GM12875 (cell line): ENCODE measurements at regions not wholly inside any gene's neighbourhood (a gene's known extent, or its start where the extent isn't known, plus 50 kb on each side); places are given as distances from the start of the nearest gene placed in this dataset.

ENCODE experiments used
- H3K4me3 ChIP-seq: one replicate; pipeline ENCODE4 v1.5.1; 2011; ENCODE audit warnings: low read depth, low read length, control low read depth
- TF ChIP-seq, protein P1 (sequence below): IDR thresholded peaks from 2 replicates; pipeline ENCODE4 v1.5.1; 2011; ENCODE audit warnings: low read depth, mild to moderate bottlenecking, control low read depth, inconsistent platforms, low read length, moderate library complexity, borderline replicate concordance; ENCODE audit not compliant: insufficient read depth

DNA sequence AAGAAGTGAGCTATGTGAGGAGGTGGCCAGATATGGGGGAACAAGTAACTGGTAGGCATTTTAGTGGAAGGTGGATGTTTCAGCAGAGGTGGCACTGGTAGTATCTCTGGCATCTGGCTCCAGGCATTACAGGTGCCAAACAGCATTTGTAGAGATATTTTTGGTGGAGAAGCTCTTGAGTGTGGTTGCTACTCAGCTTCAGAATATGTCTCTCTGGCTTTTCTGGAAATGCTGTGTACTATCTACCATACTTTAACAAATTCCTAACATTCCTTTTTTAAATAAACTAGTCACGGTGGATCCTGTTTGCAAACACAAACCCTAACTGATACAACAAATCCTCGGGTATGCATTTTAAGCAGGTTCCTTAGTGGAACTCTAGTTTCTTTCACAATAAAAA, 128.0 kb downstream of the BARX2 start:
- H3K4me3 ChIP-seq, result no peak overlapping the region
- TF ChIP-seq, protein P1, sequence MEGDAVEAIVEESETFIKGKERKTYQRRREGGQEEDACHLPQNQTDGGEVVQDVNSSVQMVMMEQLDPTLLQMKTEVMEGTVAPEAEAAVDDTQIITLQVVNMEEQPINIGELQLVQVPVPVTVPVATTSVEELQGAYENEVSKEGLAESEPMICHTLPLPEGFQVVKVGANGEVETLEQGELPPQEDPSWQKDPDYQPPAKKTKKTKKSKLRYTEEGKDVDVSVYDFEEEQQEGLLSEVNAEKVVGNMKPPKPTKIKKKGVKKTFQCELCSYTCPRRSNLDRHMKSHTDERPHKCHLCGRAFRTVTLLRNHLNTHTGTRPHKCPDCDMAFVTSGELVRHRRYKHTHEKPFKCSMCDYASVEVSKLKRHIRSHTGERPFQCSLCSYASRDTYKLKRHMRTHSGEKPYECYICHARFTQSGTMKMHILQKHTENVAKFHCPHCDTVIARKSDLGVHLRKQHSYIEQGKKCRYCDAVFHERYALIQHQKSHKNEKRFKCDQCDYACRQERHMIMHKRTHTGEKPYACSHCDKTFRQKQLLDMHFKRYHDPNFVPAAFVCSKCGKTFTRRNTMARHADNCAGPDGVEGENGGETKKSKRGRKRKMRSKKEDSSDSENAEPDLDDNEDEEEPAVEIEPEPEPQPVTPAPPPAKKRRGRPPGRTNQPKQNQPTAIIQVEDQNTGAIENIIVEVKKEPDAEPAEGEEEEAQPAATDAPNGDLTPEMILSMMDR, result no peak

DNA sequence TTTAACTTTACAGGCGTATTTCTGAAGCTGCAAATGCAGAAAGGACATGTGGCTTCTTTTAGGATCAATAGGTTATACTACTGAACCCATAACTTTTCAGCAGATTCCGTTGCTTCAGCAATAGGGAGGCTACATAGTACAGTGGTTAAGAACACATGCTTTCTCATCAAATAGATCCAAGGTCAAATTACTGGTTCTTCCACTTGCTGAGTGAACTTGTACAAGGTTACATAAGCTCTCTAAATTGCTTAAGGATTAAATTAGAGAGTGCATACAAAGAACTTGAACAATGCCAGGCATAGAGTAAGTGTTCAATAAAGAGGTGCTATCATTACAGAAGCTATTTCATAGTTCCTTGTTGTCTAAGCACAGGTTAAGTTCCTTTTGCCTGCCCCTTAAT, 129.6 kb downstream of the BARX2 start:
- TF ChIP-seq, protein P1, result no peak
- no peak overlapping the region for H3K4me3 ChIP-seq

DNA sequence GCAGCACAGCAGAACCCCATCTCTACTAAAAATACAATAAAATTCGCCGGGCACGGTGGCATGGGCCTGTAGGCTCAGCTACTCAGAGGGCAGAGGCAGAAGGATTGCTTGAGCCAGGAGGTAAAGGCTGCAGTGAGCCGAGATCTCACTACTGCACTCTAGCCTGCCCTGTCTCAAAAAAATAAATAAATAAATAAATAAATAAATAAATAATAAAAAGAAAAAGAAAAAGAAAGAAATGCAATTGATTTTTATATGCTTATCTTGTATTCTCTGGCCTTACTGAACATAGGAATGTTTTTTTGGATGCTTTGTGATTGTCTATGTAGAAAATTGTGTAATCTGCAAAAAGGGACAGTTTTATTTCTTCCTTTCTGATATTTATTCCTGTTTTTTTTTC, 132.5 kb downstream of the BARX2 start:
- TF ChIP-seq, protein P1, result no peak
- no peak overlapping the region for H3K4me3 ChIP-seq

DNA sequence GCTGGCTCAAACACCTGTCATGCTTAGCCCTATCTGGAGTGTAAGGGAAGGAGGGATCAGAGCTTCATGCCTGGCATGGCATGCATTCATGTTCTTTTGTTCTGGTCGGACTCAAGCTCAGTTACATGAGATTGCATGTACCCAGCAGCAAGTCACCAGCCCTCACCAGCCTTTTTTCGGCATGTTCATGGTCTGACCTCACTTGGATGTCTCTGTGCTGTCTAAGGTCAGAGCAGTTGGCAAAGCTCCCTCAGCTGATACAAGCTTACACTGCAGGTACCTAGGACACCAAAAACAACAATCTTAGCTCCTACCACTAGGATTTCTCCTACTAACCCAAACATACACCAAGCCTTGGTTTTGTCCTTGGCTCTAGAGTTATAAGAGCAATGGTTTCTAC, 152.6 kb downstream of the BARX2 start:
- TF ChIP-seq, protein P1, result no peak
- H3K4me3 ChIP-seq, result no peak overlapping the region

DNA sequence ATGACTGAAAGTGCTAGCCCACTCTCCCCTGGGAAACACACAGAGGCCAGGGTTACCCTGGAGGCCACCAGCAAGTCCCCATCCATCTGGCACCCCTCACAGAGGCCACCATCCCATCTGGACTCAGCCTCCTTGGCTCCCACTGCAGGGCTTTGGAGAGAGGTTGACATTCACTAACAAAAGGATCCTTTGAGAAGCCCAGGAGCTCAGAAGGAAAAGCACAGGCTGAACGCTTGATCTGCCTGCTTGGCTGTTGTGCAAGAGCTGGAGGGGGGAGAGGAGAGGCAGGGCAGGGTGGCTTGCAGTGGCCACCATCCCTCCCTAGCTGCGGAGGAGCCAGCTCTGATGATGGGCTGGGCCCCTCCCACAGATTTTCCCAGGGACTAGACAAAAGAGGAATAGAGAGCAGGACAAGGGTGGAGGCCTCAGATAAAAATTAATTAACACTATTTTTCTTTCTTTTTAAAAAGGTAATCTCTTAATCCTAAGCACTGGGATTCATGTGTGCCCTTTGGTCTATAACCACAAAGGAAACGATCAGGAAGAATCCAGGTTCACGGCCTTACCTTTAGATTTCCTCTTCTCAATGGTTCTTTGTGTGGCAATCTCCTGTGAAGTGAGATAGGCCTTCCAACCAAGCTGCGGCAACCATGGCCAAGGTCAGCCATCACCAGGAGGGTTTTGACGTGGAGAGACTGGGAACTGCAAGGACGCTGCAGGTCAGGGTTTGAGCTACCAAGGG, 154.7 kb downstream of the BARX2 start:
- H3K4me3 ChIP-seq, result no peak overlapping the region
- TF ChIP-seq, protein P1, result no peak

DNA sequence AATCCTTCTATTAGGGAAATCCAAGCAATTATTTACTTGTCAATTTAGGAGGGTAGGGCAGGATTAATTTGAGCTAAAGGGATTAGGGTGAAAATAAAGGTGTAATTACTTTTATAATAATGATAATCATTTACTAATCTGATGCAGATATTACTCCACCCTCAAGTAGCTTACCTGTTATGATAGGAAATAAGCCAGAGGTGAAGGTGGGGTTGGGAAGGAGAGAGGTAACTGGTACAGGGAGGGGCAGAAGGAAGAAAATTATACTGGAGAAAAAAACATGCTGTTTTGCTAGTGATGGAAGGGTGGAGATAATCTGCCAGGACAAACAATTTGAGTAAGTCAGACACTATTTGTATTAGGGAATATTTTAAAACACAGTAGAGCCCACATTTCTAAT, 157.7 kb downstream of the BARX2 start:
- no peak overlapping the region for H3K4me3 ChIP-seq

DNA sequence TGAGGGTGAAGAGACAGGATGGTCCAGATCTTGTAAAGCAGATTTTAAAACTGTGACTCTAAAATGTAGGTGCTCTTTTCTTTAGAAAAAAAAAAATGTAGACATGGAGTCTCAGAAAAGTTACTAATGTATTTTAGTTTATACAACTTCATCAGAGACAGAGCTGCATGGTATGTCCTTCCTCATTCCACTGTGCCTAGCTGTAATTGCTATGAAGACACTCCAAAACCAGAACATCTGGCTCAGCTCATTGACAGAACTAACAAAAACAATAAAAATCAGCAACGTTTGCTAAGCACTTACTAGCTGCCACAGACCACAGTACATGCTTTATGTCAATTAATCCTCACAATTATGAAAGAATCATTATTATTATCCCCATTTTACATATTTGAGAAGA, 160.7 kb downstream of the BARX2 start:
- TF ChIP-seq, protein P1, result no peak
- no peak overlapping the region for H3K4me3 ChIP-seq

More for the DNA sequence above, 157.7 kb downstream of the BARX2 start:
- TF ChIP-seq, protein P1, result no peak
